Tibial nerve (tissue), 4 donors: ENCODE measurements at regions not wholly inside any gene's neighbourhood (a gene's known extent, or its start where the extent isn't known, plus 50 kb on each side); places are given as distances from the start of the nearest gene placed in this dataset.

ENCODE experiments used
- DNase-seq, 2 donors: peaks; one replicate each; pipeline ENCODE4 v3.0.0-alpha.2; 2019; ENCODE audit warnings: low spot score in 2 of 2
- H3K27ac ChIP-seq, 4 donors: fragments of 200-600 bp; sonication (generic) in 3 of 4; one replicate each; pipeline ENCODE4 v1.5.1; 2017 to 2019; ENCODE audit warnings: mild to moderate bottlenecking in 1 of 4
- H3K27me3 ChIP-seq, 2 donors: fragments of 200-600 bp; sonication (generic) in 1 of 2; one replicate each; pipeline versions ENCODE4 v1.5.1 to v1.6.0; 2017 to 2019
- H3K36me3 ChIP-seq, 3 donors: fragments of 200-600 bp; sonication (generic); one replicate each; pipeline ENCODE4 v1.5.1; 2018 to 2019
- H3K4me1 ChIP-seq, 4 donors: fragments of 200-600 bp; sonication (generic) in 3 of 4; one replicate each; pipeline ENCODE4 v1.5.1; 2017 to 2019
- H3K4me3 ChIP-seq, 4 donors: fragments of 200-600 bp; sonication (generic) in 3 of 4; one replicate each; pipeline ENCODE4 v1.5.1; 2017 to 2019; ENCODE audit warnings: mild to moderate bottlenecking in 1 of 4, moderate library complexity in 1 of 4
- H3K9me3 ChIP-seq, 4 donors: fragments of 200-600 bp; sonication (generic) in 3 of 4; one replicate each; pipeline ENCODE4 v1.5.1; 2017 to 2019
- CTCF ChIP-seq, 5 experiments: fragments of 200-600 bp in 3 of 5; fragments of 450-650 bp in 2 of 5; sonication (generic) in 3 of 5; IDR thresholded peaks; one replicate each; pipeline ENCODE4 v1.5.1; 2016 to 2019; ENCODE audit warnings: antibody characterized with exemption in 5 of 5, mild to moderate bottlenecking in 3 of 5, moderate library complexity in 2 of 5
- EP300 ChIP-seq, 2 donors: sonication (generic); formaldehyde crosslinking; IDR thresholded peaks; one replicate each; pipeline ENCODE4 v1.6.1; 2017; ENCODE audit warnings: antibody characterized with exemption in 2 of 2, mild to moderate bottlenecking in 1 of 2
- POLR2A ChIP-seq, 2 donors: fragments of 450-650 bp; IDR thresholded peaks; one replicate each; pipeline ENCODE4 v1.6.1; 2017; ENCODE audit warnings: antibody characterized with exemption in 2 of 2, mild to moderate bottlenecking in 2 of 2, moderate library complexity in 2 of 2
- WGBS, 2 donors: methylation state at CpG; one replicate each; pipeline ENCODE4 v1.1.5; 2018; 5-methylcytosine and 5-hydroxymethylcytosine counted together

GRCh38 chr11:135069063-135069462, 657.0 kb upstream of the B3GAT1 start:
- TF ChIP-seq CTCF (IDR thresholded peaks at IDR 0.05) (no peak), POLR2A (IDR thresholded peaks at IDR 0.05) (no peak), EP300 (IDR thresholded peaks at IDR 0.05) (no peak)
- Histone ChIP-seq H3K36me3 (no peaks in the 10 kb centered on the region), H3K9me3 (peaks cover 0 to 6% (median 0%) of the 10 kb centered on the region in 4 donors), H3K27me3 (no peaks in the 10 kb centered on the region), H3K4me3 (no peak overlapping the region), H3K4me1 (no peaks in the 10 kb centered on the region), H3K27ac (no peak overlapping the region)
- DNase-seq = no peak
- WGBS, 2 donors = 91% methylated on average over 11 of the region's 11 CpGs

- Histone ChIP-seq H3K4me1 (no peaks in the 10 kb centered on the region), H3K27ac (no peak overlapping the region), H3K27me3 (no peaks in the 10 kb centered on the region), H3K36me3 (no peaks in the 10 kb centered on the region), H3K9me3 (peaks cover 0 to 46% (median 2%) of the 10 kb centered on the region in 4 donors), H3K4me3 (no peak overlapping the region)
- 69% methylated on average over 5 of the region's 5 CpGs for WGBS, 2 donors
- no peak for DNase-seq
- TF ChIP-seq EP300 (IDR thresholded peaks at IDR 0.05) (no peak), CTCF (IDR thresholded peaks at IDR 0.05) (no peak)
These were observed 651.0 kb upstream of the B3GAT1 start for GRCh38 chr11:135062994-135063393.

- no peaks in the 10 kb centered on the region for H3K36me3 ChIP-seq
- H3K4me1 ChIP-seq = no peaks in the 10 kb centered on the region
- H3K4me3 ChIP-seq = no peak overlapping the region
- no peak overlapping the region for H3K27ac ChIP-seq
- H3K9me3 ChIP-seq = peaks cover 0 to 46% (median 2%) of the 10 kb centered on the region in 4 donors
- TF ChIP-seq EP300 (IDR thresholded peaks at IDR 0.05) (no peak), POLR2A (IDR thresholded peaks at IDR 0.05) (no peak), CTCF (IDR thresholded peaks at IDR 0.05) (no peak)
- 78 to 88% methylated on average over 2 of the region's 2 CpGs for WGBS, 2 donors
- DNase-seq = no peak
- H3K27me3 ChIP-seq = no peaks in the 10 kb centered on the region
These were observed 649.1 kb upstream of the B3GAT1 start for GRCh38 chr11:135061166-135061565.

- Histone ChIP-seq H3K4me1 (no peaks in the 10 kb centered on the region), H3K9me3 (peaks cover 0 to 3% (median 0%) of the 10 kb centered on the region in 4 donors), H3K4me3 (no peak overlapping the region), H3K36me3 (no peaks in the 10 kb centered on the region), H3K27me3 (peaks cover 0 to 3% of the 10 kb centered on the region in 2 donors), H3K27ac (no peak overlapping the region)
- no peak for DNase-seq
- 48 to 52% methylated on average over 10 to 11 of the region's 13 CpGs for WGBS, 2 donors
- TF ChIP-seq EP300 (IDR thresholded peaks at IDR 0.05) (no peak), CTCF (IDR thresholded peaks at IDR 0.05) (no peak), POLR2A (IDR thresholded peaks at IDR 0.05) (no peak)
These were observed 634.9 kb upstream of the B3GAT1 start for GRCh38 chr11:135046986-135047385.

GRCh38 chr11:135046556-135046955, 634.5 kb upstream of the B3GAT1 start:
- no peaks in the 10 kb centered on the region for H3K36me3 ChIP-seq
- H3K27me3 ChIP-seq = peaks cover 0 to 3% of the 10 kb centered on the region in 2 donors
- H3K4me3 ChIP-seq = no peak overlapping the region
- H3K9me3 ChIP-seq = peaks cover 0 to 3% (median 0%) of the 10 kb centered on the region in 4 donors
- DNase-seq = no peak
- H3K27ac ChIP-seq = no peak overlapping the region
- H3K4me1 ChIP-seq = no peaks in the 10 kb centered on the region
- no peak for TF ChIP-seq EP300 (IDR thresholded peaks at IDR 0.05)
- TF ChIP-seq POLR2A (IDR thresholded peaks at IDR 0.05) = no peak
- TF ChIP-seq CTCF (IDR thresholded peaks at IDR 0.05) = no peak
- WGBS, 2 donors = 45 to 51% methylated on average over 6 of the region's 8 CpGs
